ENCODE measurements at regions not wholly inside any gene's neighbourhood (a gene's known extent, or its start where the extent isn't known, plus 50 kb on each side); places are given as distances from the start of the nearest gene placed in this dataset.

GRCh38 chr5:135704616-135705015 is 125.8 kb upstream of the CXCL14 start:
- no peak overlapping the region for H3K4me3 ChIP-seq (ENCODE audit: low read depth, low read length)
- TF ChIP-seq CTCF (IDR thresholded peaks at IDR 0.05; ENCODE audit: low read depth, low read length) = no peak
- in situ Hi-C loops (cut with HindIII; ENCODE audit: low sequenced_read_pairs) = no loop called here
- no peak for DNase-seq (ENCODE audit: low read depth, low spot score)

DNA sequence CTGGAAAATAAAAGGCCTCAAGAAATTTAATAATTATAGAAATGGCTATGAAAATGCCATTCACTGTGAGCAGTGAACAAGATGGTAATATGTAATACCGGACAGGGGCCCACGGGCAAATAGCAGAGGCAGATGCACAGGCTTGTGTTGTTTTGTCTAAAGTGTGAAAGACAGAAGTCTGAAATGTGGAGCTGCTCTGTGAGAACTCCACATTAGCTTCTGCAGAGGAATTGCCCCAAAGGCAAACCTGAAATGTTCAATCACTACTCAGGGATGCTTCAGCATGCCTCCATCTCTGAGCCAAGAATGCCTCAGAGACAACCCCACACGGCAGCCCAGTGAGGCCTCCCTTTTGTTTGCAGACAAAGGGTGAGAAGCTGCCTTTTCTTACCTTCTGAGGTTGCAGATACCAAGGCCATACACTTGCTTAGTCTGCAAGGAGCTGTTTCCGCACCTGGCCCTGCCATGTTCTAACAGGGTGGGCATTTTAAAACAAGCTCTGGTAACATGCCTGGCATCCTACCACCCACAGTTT is 124.3 kb upstream of the CXCL14 start:
- DNase-seq (ENCODE audit: low read depth, low spot score) = no peak
- in situ Hi-C loops (cut with HindIII; ENCODE audit: low sequenced_read_pairs) = no loop called here
- TF ChIP-seq CTCF (IDR thresholded peaks at IDR 0.05; ENCODE audit: low read depth, low read length) = no peak
- H3K4me3 ChIP-seq (ENCODE audit: low read depth, low read length) = no peak overlapping the region

- in situ Hi-C loops (cut with HindIII; ENCODE audit: low sequenced_read_pairs) = no loop called here
- no peak overlapping the region for H3K4me3 ChIP-seq (ENCODE audit: low read depth, low read length)
- no peak for DNase-seq (ENCODE audit: low read depth, low spot score)
- TF ChIP-seq CTCF (IDR thresholded peaks at IDR 0.05; ENCODE audit: low read depth, low read length) = no peak
These were observed 123.4 kb upstream of the CXCL14 start for GRCh38 chr5:135702191-135702590.

DNA sequence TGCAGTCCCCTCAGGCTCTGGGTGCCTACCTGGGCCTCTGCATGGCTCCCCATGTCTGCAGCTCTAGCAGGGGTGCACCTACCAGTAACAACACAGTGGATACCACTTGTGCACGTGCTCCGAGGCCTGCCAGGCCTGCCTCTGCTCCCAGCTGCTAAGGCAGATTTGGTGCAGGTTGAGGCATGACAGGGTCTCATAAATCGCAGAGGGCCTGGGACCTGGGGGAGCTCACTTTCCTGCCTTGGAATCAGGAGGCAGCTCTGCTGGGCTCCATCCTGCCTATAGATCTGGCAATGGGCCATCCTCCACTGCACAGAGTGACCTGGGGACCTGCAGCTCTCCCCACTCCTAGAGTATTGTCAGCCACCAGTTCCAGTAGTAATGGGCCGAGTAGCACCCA is 121.9 kb upstream of the CXCL14 start:
- H3K4me3 ChIP-seq (ENCODE audit: low read depth, low read length) = no peak overlapping the region
- DNase-seq (ENCODE audit: low read depth, low spot score) = no peak
- in situ Hi-C loops (cut with HindIII; ENCODE audit: low sequenced_read_pairs) = no loop called here
- no peak for TF ChIP-seq CTCF (IDR thresholded peaks at IDR 0.05; ENCODE audit: low read depth, low read length)

DNA sequence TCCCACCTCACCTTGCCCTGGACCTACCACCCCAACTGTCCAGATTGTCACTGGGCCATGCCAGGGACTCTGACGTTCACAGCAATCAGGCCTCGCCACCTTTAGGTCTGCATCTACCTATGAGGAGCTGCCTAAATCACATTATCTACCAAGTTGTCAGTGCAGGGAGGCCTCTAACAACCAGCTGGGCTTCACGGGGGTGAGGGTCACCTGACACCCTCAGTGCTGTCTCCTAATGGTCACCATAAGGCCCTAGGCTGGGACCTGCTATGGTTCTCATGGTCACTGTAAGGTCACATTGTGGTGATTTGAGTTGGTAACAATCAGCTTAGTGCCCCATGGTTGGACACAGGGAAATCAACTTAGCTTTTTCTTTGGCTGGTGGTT is 119.2 kb upstream of the CXCL14 start:
- in situ Hi-C loops (cut with HindIII; ENCODE audit: low sequenced_read_pairs) = no loop called here
- no peak for TF ChIP-seq CTCF (IDR thresholded peaks at IDR 0.05; ENCODE audit: low read depth, low read length)
- H3K4me3 ChIP-seq (ENCODE audit: low read depth, low read length) = no peak overlapping the region
- DNase-seq (ENCODE audit: low read depth, low spot score) = no peak

- H3K4me3 ChIP-seq (ENCODE audit: low read depth, low read length) = no peak overlapping the region
- no peak for TF ChIP-seq CTCF (IDR thresholded peaks at IDR 0.05; ENCODE audit: low read depth, low read length)
- DNase-seq (ENCODE audit: low read depth, low spot score) = no peak
- in situ Hi-C loops (cut with HindIII; ENCODE audit: low sequenced_read_pairs) = no loop called here
These were observed 118.6 kb upstream of the CXCL14 start for GRCh38 chr5:135697251-135697958.
